ENCODE measurements at regions not wholly inside any gene's neighbourhood (a gene's known extent, or its start where the extent isn't known, plus 50 kb on each side); places are given as distances from the start of the nearest gene placed in this dataset.

DNA sequence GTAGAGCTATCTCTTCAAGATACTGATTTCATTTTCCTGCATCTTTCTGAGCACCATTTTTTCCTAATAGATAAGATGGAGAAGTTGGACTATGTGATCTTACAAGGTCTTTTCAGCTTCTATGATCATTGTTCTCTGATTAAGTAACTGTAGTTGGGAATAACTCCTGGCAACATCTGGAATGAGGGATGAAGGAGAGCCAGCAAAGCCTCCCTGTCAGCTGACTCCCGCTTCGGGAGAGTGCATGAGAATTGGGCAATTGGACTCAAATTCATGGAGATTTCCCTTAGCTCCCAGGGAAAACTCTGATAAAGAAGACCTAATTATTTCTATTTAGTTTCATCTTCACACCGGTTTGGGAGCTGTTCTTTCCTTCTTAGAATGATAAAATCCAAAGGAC is 146.1 kb downstream of the CCDC71L start:
- Histone ChIP-seq H3K27me3 (replicated peaks in 1 of 7) (peaks cover 0 to 11% (median 0%) of the 10 kb centered on the region in 7 donors), H3K4me1 (no peaks in the 10 kb centered on the region), H3K36me3 (no peaks in the 10 kb centered on the region), H3K9me3 (no peaks in the 10 kb centered on the region), H3K4me3 (no peak overlapping the region), H3K27ac (no peak overlapping the region)
- intact Hi-C loops (cut with DNase I; ENCODE audit: low total_unique reads) = no loop called here
- DNase-seq = no peak
- WGBS, 5 donors = 71 to 91% (median 80%) methylated on average over 3 of the region's 3 CpGs
- no peak for TF ChIP-seq POLR2AphosphoS5 (IDR thresholded peaks at IDR 0.05)
- TF ChIP-seq, protein P1, sequence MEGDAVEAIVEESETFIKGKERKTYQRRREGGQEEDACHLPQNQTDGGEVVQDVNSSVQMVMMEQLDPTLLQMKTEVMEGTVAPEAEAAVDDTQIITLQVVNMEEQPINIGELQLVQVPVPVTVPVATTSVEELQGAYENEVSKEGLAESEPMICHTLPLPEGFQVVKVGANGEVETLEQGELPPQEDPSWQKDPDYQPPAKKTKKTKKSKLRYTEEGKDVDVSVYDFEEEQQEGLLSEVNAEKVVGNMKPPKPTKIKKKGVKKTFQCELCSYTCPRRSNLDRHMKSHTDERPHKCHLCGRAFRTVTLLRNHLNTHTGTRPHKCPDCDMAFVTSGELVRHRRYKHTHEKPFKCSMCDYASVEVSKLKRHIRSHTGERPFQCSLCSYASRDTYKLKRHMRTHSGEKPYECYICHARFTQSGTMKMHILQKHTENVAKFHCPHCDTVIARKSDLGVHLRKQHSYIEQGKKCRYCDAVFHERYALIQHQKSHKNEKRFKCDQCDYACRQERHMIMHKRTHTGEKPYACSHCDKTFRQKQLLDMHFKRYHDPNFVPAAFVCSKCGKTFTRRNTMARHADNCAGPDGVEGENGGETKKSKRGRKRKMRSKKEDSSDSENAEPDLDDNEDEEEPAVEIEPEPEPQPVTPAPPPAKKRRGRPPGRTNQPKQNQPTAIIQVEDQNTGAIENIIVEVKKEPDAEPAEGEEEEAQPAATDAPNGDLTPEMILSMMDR (IDR thresholded peaks at IDR 0.05 in 8 of 11, conservative IDR thresholded peaks at IDR 0.05 in 3 of 11) = no peak
- TF ChIP-seq POLR2A (IDR thresholded peaks at IDR 0.05) = no peak

DNA sequence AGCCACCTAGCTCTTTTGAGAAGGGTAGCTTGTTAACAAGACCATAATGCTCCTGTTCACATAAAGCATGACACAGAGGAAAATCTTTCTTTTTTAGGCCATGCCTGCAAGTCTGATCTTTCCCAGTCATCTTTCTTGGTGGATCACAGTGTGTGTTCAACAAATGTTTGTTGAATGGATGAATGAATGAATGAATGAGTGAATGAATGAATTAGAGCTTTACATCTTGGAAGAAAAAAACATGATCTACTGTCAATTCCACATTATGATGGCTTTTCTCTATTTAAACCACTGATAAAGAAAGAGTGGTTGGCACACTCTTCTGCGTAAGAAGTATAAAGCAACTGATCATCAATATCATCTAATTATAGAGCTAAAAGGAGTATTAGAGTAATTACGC is 148.7 kb downstream of the CCDC71L start:
- Histone ChIP-seq H3K4me1 (no peaks in the 10 kb centered on the region), H3K27me3 (replicated peaks in 1 of 7) (no peaks in the 10 kb centered on the region), H3K4me3 (no peak overlapping the region), H3K9me3 (no peaks in the 10 kb centered on the region), H3K27ac (no peak overlapping the region), H3K36me3 (no peaks in the 10 kb centered on the region)
- intact Hi-C loops (cut with DNase I; ENCODE audit: low total_unique reads) = no loop called here
- TF ChIP-seq, protein P1 (IDR thresholded peaks at IDR 0.05 in 8 of 11, conservative IDR thresholded peaks at IDR 0.05 in 3 of 11) = no peak
- no peak for TF ChIP-seq POLR2A (IDR thresholded peaks at IDR 0.05)
- TF ChIP-seq POLR2AphosphoS5 (IDR thresholded peaks at IDR 0.05) = no peak
- 91 to 100% (median 98%) methylated on average over 2 of the region's 2 CpGs for WGBS, 5 donors
- no peak for DNase-seq

DNA sequence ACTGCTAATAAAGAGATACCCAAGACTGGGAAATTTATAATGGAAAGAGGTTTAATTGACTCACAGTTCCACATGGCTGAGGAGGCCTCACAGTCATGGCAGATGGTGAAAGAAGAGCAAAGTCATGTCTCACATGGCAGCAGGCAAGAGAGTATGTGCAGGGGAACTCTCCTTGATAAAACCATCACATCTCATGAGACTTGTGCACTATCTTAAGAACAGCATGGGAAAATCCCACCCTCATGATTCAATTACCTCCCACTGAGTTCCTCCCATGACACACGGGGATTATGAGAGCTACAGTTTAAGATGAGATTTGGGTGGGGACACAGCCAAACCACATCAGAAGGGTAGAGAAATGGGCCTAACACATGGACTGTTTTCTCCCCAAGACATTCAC is 156.3 kb downstream of the CCDC71L start:
- no peak for DNase-seq
- no peaks in the 10 kb centered on the region for H3K9me3 ChIP-seq
- no peak overlapping the region for H3K4me3 ChIP-seq
- TF ChIP-seq POLR2AphosphoS5 (IDR thresholded peaks at IDR 0.05) (no peak), POLR2A (IDR thresholded peaks at IDR 0.05) (no peak)
- TF ChIP-seq, protein P1 (IDR thresholded peaks at IDR 0.05 in 8 of 11, conservative IDR thresholded peaks at IDR 0.05 in 3 of 11) = no peak
- no peaks in the 10 kb centered on the region for H3K4me1 ChIP-seq
- WGBS, 5 donors = 41 to 73% (median 54%) methylated on average over 1 of the region's 1 CpG
- H3K27me3 ChIP-seq (replicated peaks in 1 of 7) = no peaks in the 10 kb centered on the region
- no peaks in the 10 kb centered on the region for H3K36me3 ChIP-seq
- intact Hi-C loops (cut with DNase I; ENCODE audit: low total_unique reads) = no loop called here
- H3K27ac ChIP-seq = no peak overlapping the region

DNA sequence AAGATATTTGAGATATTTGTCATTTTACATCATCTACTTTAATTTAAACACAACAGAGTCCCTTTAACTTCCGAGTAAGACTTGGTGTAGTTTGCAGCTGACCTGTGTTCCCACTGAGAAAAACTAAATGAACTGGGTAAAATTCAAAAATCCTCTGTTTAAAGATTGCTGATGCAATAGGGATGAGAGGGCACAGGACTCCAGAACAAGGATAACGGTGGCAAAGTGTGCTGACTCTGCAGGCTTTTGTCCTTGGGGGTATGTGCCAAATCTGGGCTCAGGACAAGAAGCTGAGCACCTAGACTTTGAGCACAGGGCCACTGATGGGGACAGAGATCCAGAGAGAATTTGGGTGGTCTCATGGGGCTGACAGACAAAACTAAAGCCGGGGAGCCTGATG is 156.8 kb downstream of the CCDC71L start:
- Histone ChIP-seq H3K27me3 (replicated peaks in 1 of 7) (no peaks in the 10 kb centered on the region), H3K4me3 (no peak overlapping the region), H3K9me3 (no peaks in the 10 kb centered on the region), H3K27ac (no peak overlapping the region), H3K36me3 (no peaks in the 10 kb centered on the region), H3K4me1 (no peaks in the 10 kb centered on the region)
- 80 to 88% (median 84%) methylated on average over 3 of the region's 3 CpGs for WGBS, 5 donors
- intact Hi-C loops (cut with DNase I; ENCODE audit: low total_unique reads) = no loop called here
- TF ChIP-seq POLR2AphosphoS5 (IDR thresholded peaks at IDR 0.05) (no peak), POLR2A (IDR thresholded peaks at IDR 0.05) (no peak)
- TF ChIP-seq, protein P1 (IDR thresholded peaks at IDR 0.05 in 8 of 11, conservative IDR thresholded peaks at IDR 0.05 in 3 of 11) = no peak
- no peak for DNase-seq

All from spleen (tissue), 11 donors.